Upper lobe of left lung (tissue), 6 donors: ENCODE measurements at regions not wholly inside any gene's neighbourhood (a gene's known extent, or its start where the extent isn't known, plus 50 kb on each side); places are given as distances from the start of the nearest gene placed in this dataset.

ENCODE experiments used
- ATAC-seq, 2 donors: fragments of 200-7000 bp; cut with Tn5 transposase; one replicate each; pipeline ENCODE4 v1.9.1; 2022; ENCODE audit warnings: mild to moderate bottlenecking in 2 of 2, moderate library complexity in 2 of 2; ENCODE audit not compliant: low FRiP score in 2 of 2
- DNase-seq, 2 donors: peaks; one replicate each; pipeline ENCODE4 v3.0.0-alpha.2; 2019 to 2020
- H3K27ac ChIP-seq, 4 donors: fragments of 200-600 bp; sonication (generic); one replicate each; pipeline ENCODE4 v1.5.1; 2016 to 2019
- H3K27me3 ChIP-seq, 4 donors: fragments of 200-600 bp; sonication (generic); one replicate each; pipeline ENCODE4 v1.5.1; 2017 to 2019
- H3K36me3 ChIP-seq, 4 donors: fragments of 200-600 bp; sonication (generic); one replicate each; pipeline ENCODE4 v1.5.1; 2016 to 2019
- H3K4me1 ChIP-seq, 4 donors: fragments of 200-600 bp; sonication (generic); one replicate each; pipeline ENCODE4 v1.5.1; 2018 to 2019
- H3K4me3 ChIP-seq, 4 donors: fragments of 200-600 bp; sonication (generic); one replicate each; pipeline ENCODE4 v1.5.1; 2017 to 2019; ENCODE audit warnings: mild to moderate bottlenecking in 2 of 4, moderate library complexity in 1 of 4
- H3K9me3 ChIP-seq, 4 donors: fragments of 200-600 bp; sonication (generic); one replicate each; pipeline ENCODE4 v1.5.1; 2018 to 2019
- EP300 ChIP-seq, 4 donors: sonication (generic); formaldehyde crosslinking; IDR thresholded peaks; one replicate each; pipeline ENCODE4 v1.5.1; 2017; ENCODE audit warnings: antibody characterized with exemption in 4 of 4, control low read depth in 2 of 4
- POLR2A ChIP-seq, 4 donors: fragments of 450-650 bp; IDR thresholded peaks; one replicate each; pipeline ENCODE4 v1.5.1; 2016 to 2017; ENCODE audit warnings: antibody characterized with exemption in 4 of 4, mild to moderate bottlenecking in 2 of 4
- POLR2AphosphoS5 ChIP-seq, 2 donors: sonication (generic); formaldehyde crosslinking; IDR thresholded peaks; one replicate each; pipeline ENCODE4 v1.5.1; 2017; ENCODE audit warnings: antibody characterized with exemption in 2 of 2
- WGBS, 2 donors: methylation state at CpG; one replicate each; pipeline ENCODE4 v1.1.5; 2017 to 2018; 5-methylcytosine and 5-hydroxymethylcytosine counted together
- TF ChIP-seq, protein P1 (sequence below), 6 experiments: fragments of 450-650 bp in 4 of 6; fragments of 200-600 bp in 2 of 6; sonication (generic) in 2 of 6; IDR thresholded peaks; one replicate each; pipeline ENCODE4 v1.5.1; 2016 to 2019; ENCODE audit warnings: antibody characterized with exemption in 6 of 6
- donor health status: DM: no; HTN: no; CAD: no; lungs with moderate emphysema.
- donor health status: DM: no; HTN: yes; CAD: no; lungs with severe emphysema.

DNA sequence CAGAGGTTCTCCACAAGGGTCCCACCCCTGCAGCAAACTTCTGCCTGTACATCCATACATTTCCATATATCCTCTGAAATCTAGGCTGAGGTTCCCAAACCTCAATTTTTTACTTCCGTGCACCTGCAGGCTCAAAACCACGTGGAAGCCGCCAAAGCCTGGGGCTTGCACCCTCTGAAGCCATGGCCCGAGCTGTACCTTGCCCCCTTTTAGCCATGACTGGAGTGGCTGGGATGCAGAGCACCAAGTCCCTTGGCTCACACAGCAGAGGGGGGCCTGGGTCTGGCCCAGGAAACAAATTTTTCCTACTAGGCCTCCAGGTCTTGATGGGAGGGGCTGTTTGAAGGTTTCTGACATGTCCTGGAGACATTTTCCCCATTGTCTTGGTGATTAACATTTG lies 84.4 kb downstream of the FSCB start:
- Histone ChIP-seq H3K9me3 (no peaks in the 10 kb centered on the region), H3K27me3 (no peaks in the 10 kb centered on the region), H3K4me3 (no peak overlapping the region), H3K27ac (no peak overlapping the region), H3K4me1 (no peaks in the 10 kb centered on the region), H3K36me3 (no peaks in the 10 kb centered on the region)
- no peak for TF ChIP-seq POLR2AphosphoS5 (IDR thresholded peaks at IDR 0.05)
- no peak for TF ChIP-seq POLR2A (IDR thresholded peaks at IDR 0.05)
- TF ChIP-seq, protein P1, sequence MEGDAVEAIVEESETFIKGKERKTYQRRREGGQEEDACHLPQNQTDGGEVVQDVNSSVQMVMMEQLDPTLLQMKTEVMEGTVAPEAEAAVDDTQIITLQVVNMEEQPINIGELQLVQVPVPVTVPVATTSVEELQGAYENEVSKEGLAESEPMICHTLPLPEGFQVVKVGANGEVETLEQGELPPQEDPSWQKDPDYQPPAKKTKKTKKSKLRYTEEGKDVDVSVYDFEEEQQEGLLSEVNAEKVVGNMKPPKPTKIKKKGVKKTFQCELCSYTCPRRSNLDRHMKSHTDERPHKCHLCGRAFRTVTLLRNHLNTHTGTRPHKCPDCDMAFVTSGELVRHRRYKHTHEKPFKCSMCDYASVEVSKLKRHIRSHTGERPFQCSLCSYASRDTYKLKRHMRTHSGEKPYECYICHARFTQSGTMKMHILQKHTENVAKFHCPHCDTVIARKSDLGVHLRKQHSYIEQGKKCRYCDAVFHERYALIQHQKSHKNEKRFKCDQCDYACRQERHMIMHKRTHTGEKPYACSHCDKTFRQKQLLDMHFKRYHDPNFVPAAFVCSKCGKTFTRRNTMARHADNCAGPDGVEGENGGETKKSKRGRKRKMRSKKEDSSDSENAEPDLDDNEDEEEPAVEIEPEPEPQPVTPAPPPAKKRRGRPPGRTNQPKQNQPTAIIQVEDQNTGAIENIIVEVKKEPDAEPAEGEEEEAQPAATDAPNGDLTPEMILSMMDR (IDR thresholded peaks at IDR 0.05), result no peak
- no peak for TF ChIP-seq EP300 (IDR thresholded peaks at IDR 0.05)
- ATAC-seq, result no peak
- DNase-seq, result no peak
- 95 to 96% methylated on average over 3 to 4 of the region's 4 CpGs for WGBS, 2 donors

DNA sequence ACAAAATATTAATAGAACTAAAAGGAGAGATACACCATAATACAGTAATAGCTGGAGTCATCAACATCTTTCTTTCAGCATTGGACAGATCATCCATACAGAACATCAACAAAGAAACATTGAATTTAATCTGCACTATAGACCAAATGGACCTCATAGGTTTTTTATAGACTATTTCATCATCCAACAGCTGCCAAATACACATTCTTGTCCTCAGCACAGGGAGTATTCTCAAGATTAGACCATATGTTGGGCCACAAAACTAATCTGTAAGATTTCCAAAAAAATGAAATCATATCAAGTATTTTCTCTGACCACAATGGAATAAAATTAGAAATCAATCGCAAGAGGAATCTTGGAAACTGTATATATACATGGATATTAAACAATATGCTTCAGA lies 86.9 kb downstream of the FSCB start:
- peaks cover 0 to 5% (median 0%) of the 10 kb centered on the region in 4 donors for H3K9me3 ChIP-seq
- H3K27ac ChIP-seq, result no peak overlapping the region
- TF ChIP-seq POLR2A (IDR thresholded peaks at IDR 0.05), result no peak
- no peak for TF ChIP-seq POLR2AphosphoS5 (IDR thresholded peaks at IDR 0.05)
- TF ChIP-seq, protein P1 (IDR thresholded peaks at IDR 0.05), result no peak
- TF ChIP-seq EP300 (IDR thresholded peaks at IDR 0.05), result no peak
- WGBS, 2 donors, result 75 to 86% methylated on average over 1 of the region's 1 CpG
- H3K36me3 ChIP-seq, result no peaks in the 10 kb centered on the region
- ATAC-seq (no peak), DNase-seq (no peak)
- H3K4me1 ChIP-seq, result no peaks in the 10 kb centered on the region
- no peak overlapping the region for H3K4me3 ChIP-seq
- H3K27me3 ChIP-seq, result no peaks in the 10 kb centered on the region

DNA sequence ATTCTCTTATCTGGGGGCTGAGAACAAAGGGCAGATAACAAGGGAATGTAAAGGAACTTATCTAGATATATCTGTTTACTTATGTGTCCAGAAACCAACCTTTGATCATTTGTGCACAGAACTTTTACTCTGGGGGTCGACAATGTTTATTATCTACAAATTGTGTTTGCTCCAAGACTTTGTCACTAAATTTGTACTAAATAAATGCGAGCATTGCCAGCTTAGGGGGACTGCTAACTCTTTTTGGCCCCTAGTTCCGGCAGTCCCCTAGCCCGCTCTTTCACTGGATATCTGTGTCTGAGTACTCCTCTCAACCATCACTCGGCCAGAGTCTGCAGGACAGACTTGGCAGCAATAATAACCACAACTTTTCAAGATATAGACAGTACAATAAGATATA lies 88.2 kb downstream of the FSCB start:
- Histone ChIP-seq H3K27me3 (no peaks in the 10 kb centered on the region), H3K4me1 (no peaks in the 10 kb centered on the region), H3K9me3 (peaks cover 0 to 5% (median 0%) of the 10 kb centered on the region in 4 donors), H3K27ac (no peak overlapping the region), H3K4me3 (no peak overlapping the region), H3K36me3 (no peaks in the 10 kb centered on the region)
- DNase-seq, result no peak
- no peak for ATAC-seq
- TF ChIP-seq POLR2A (IDR thresholded peaks at IDR 0.05), result no peak
- 78 to 87% methylated on average over 5 of the region's 5 CpGs for WGBS, 2 donors

DNA sequence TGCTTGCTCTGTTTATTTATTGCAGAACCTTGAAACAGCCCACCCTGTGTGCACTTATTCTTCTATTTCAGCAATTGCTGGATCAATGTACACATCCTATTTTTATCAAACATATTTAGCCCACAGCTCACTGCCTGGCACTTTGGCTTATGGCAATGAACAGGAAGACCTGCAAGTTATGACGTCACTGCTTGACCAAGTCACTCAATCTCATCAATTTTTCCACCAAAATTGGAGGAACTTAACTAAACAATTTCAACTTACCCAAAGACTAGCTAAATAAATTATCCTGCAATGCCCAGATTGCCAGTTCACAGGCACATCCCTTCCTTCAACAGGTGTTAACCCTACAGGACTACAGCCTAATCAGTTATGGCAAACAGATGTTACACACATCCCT lies 89.3 kb downstream of the FSCB start:
- WGBS, 2 donors, result 82 to 93% methylated on average over 1 of the region's 1 CpG

DNA sequence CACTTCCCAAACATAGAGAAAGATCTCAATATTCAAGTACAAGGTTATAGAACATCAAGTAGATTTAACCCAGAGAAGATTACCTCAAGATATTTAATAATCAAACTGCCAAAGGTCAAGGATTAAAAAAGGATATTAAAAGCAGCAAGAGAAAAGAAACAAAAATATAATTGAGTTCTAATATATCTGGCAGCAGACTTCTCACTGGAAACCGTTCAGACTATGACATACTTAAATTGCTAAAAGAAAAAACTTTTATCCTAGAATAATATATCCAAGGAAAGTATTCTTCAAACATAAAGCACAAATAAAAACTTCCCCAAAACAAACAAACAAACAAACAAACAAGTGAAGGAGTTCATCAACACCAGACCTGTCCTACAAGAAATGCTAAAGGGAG lies 92.4 kb downstream of the FSCB start:
- DNase-seq, result no peak
- ATAC-seq, result no peak
- Histone ChIP-seq H3K36me3 (no peaks in the 10 kb centered on the region), H3K27me3 (no peaks in the 10 kb centered on the region), H3K4me1 (no peaks in the 10 kb centered on the region), H3K27ac (no peak overlapping the region), H3K4me3 (no peak overlapping the region), H3K9me3 (peaks cover 0 to 5% (median 0%) of the 10 kb centered on the region in 4 donors)
- 63 to 90% methylated on average over 1 of the region's 1 CpG for WGBS, 2 donors
- TF ChIP-seq POLR2A (IDR thresholded peaks at IDR 0.05) (no peak), EP300 (IDR thresholded peaks at IDR 0.05) (no peak), POLR2AphosphoS5 (IDR thresholded peaks at IDR 0.05) (no peak)
- TF ChIP-seq, protein P1 (IDR thresholded peaks at IDR 0.05), result no peak

More for the DNA sequence above, 89.3 kb downstream of the FSCB start:
- H3K27me3 ChIP-seq, result no peaks in the 10 kb centered on the region
- peaks cover 0 to 5% (median 0%) of the 10 kb centered on the region in 4 donors for H3K9me3 ChIP-seq
- no peaks in the 10 kb centered on the region for H3K36me3 ChIP-seq
- TF ChIP-seq, protein P1 (IDR thresholded peaks at IDR 0.05), result no peak
- TF ChIP-seq POLR2A (IDR thresholded peaks at IDR 0.05), result no peak
- no peak for TF ChIP-seq POLR2AphosphoS5 (IDR thresholded peaks at IDR 0.05)
- no peak for DNase-seq
- no peaks in the 10 kb centered on the region for H3K4me1 ChIP-seq
- ATAC-seq, result no peak
- no peak overlapping the region for H3K4me3 ChIP-seq
- H3K27ac ChIP-seq, result no peak overlapping the region
